Effector memory CD8-positive, alpha-beta T cell (primary cell): ENCODE measurements at regions not wholly inside any gene's neighbourhood (a gene's known extent, or its start where the extent isn't known, plus 50 kb on each side); places are given as distances from the start of the nearest gene placed in this dataset.
"Not testable (repeated sequence)": the region's sequence is repeated elsewhere in the genome, so short reads cannot be mapped to it uniquely, and the experiment has no call there.

Experiments
- ATAC-seq: fragments of 150-1000 bp; cut with Tn5 transposase; replicated peaks from 2 replicates; pipeline ENCODE4 v1.10.0; 2021; ENCODE audit warnings: mild to moderate bottlenecking, moderate library complexity
- DNase-seq, 3 experiments: peaks; one replicate each; pipeline ENCODE4 v3.0.0; 2021
- H3K27ac Mint-ChIP-seq, 2 donors: one replicate each; pipeline ENCODE4 v1.8.0; 2022; ENCODE audit warnings: mild to moderate bottlenecking in 2 of 2, mixed read lengths in 2 of 2, moderate library complexity in 2 of 2
- H3K27me3 Mint-ChIP-seq, 2 donors: one replicate each; pipeline ENCODE4 v1.8.0; 2022; ENCODE audit warnings: mixed read lengths in 2 of 2
- H3K36me3 Mint-ChIP-seq: one replicate; pipeline ENCODE4 v1.8.0; 2022; ENCODE audit warnings: mild to moderate bottlenecking, moderate library complexity, mixed read lengths; ENCODE audit not compliant: insufficient read depth
- H3K4me1 Mint-ChIP-seq, 2 donors: one replicate each; pipeline ENCODE4 v1.8.0; 2022; ENCODE audit warnings: low read depth in 2 of 2, mixed read lengths in 2 of 2
- H3K4me3 Mint-ChIP-seq, 2 donors: one replicate each; pipeline ENCODE4 v1.8.0; 2022; ENCODE audit warnings: mild to moderate bottlenecking in 2 of 2, mixed read lengths in 2 of 2, moderate library complexity in 2 of 2
- H3K9me3 Mint-ChIP-seq, 2 donors: one replicate each; pipeline ENCODE4 v1.8.0; 2022; ENCODE audit warnings: mixed read lengths in 2 of 2

DNA sequence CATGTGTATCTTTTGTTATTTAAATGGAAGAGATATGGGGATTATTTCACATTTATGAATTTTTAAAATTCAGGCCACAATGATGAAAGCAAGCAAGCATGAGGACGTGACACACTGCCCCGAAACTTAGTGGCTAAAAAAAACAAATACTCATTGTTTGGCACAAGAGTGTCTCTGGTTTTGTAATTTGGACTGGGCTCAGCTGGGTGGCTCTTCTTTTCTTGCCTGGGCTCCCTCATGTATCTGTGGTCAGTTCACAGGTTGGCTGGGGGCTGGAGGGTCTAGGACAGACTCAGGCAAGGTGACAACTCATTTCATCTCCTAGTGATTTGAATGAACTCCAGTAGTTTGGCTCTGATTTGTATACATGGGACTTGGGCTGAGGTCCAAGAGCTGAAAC lies 238.4 kb upstream of the PRKX start:
- Mint-ChIP-seq H3K9me3 (no peaks in the 10 kb centered on the region), H3K36me3 (no peaks in the 10 kb centered on the region), H3K27ac (no peak overlapping the region), H3K4me1 (no peaks in the 10 kb centered on the region), H3K4me3 (no peak overlapping the region), H3K27me3 (peaks cover 6 to 15% of the 10 kb centered on the region in 2 donors)
- ATAC-seq (no peak), DNase-seq (no peak)

DNA sequence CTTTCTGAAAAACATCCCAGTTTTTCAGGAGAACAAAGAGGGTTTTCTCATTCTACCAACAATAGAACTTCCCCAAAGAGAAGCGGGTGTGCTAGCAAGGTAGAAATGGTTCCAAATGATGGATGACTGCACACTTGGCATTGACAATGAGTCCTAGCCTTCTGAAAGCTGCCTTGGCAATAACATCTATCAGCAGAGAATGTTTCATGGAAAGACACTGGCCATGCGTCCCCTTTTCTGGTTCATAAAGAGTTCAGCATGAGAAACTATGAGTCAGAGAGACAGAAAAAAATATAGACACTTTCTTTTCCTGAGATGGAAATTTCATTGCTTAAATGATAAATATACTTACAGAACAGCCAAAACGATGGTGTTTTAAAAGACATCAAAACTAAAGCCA lies 236.9 kb upstream of the PRKX start:
- Mint-ChIP-seq H3K9me3 (no peaks in the 10 kb centered on the region), H3K27ac (no peak overlapping the region), H3K4me3 (no peak overlapping the region), H3K27me3 (peaks cover 6 to 15% of the 10 kb centered on the region in 2 donors), H3K36me3 (no peaks in the 10 kb centered on the region), H3K4me1 (no peaks in the 10 kb centered on the region)
- DNase-seq (no peak), ATAC-seq (no peak)

DNA sequence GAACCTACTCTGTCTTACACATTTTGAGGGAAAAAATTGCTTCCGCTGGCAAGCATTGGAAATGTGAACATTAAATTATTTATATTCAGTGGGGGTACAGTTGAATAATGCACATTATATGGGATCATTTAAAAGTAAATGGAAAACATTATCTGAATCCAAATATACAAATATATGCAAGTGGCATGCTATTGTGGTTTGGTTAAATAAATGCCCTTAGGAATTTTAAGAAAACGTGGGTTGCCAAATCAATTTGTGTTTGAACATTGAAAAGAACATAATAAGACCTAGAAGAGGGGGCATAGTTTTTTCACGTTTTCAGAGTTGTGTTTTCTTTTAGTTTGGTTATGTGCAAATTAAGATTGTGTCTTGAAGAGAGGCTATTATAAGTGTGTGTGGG lies 230.5 kb upstream of the PRKX start:
- Mint-ChIP-seq H3K4me3 (no peak overlapping the region), H3K36me3 (no peaks in the 10 kb centered on the region), H3K27ac (no peak overlapping the region), H3K27me3 (peaks cover 7 to 9% of the 10 kb centered on the region in 2 donors), H3K4me1 (peaks cover 0 to 2% of the 10 kb centered on the region in 2 donors), H3K9me3 (peaks cover 0 to 2% of the 10 kb centered on the region in 2 donors)
- DNase-seq (no peak), ATAC-seq (no peak)

DNA sequence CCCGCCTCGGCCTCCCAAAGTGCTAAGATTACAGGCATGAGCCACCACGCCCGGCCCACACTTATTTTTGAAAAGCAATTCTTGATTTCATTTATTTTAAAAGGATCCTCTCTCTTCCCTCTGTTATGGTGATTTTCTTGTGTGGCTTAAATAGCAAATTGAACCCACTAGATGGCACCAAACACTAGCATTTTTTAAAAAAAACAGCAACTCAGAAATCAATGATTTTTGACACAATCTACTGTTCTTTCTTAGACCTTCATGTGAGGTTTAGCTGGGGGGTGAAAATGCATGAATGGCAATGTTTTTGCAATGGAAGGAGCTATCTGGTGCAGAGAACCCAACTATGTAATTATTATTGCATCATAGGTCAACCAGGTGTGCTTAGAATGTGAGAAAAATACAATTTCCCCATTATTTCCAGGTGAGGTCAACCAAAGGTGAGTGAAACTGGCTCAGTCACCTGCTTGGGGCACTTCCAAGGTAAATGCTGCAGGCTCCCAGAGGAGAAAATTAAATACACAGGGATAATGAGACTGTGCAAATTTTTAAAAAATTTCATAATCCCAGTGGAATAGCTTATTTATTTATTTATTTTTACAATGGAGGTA lies 226.7 kb upstream of the PRKX start:
- Mint-ChIP-seq H3K4me3 (no peak overlapping the region), H3K27me3 (peaks cover 7 to 9% of the 10 kb centered on the region in 2 donors), H3K9me3 (peaks cover 0 to 2% of the 10 kb centered on the region in 2 donors), H3K36me3 (no peaks in the 10 kb centered on the region), H3K4me1 (peaks cover 0 to 2% of the 10 kb centered on the region in 2 donors), H3K27ac (no peak overlapping the region)
- DNase-seq = no peak
- no peak for ATAC-seq

DNA sequence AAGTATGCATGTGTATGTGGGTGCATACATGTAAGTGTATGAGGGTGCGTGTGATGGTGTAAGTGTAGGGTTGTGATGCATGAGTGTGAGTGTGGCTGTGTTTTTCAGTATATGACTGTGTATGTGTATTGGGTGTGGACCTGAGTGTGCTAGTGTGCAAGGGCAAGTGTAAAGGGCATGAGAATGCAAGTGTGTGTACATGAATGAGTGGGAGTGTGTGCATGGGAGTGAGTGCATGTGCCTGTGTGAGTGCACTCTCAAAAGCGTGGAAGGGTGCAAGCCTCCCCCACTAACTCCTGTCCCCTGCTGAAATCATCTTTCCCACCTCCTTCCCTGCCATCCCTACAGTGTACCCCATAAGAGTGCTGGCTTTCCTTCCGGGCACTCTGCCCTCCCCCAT lies 225.1 kb upstream of the PRKX start:
- Mint-ChIP-seq H3K4me1 (peaks cover 0 to 2% of the 10 kb centered on the region in 2 donors), H3K4me3 (no peak overlapping the region), H3K27ac (no peak overlapping the region), H3K27me3 (peaks cover 7 to 9% of the 10 kb centered on the region in 2 donors), H3K9me3 (peaks cover 0 to 2% of the 10 kb centered on the region in 2 donors), H3K36me3 (no peaks in the 10 kb centered on the region)
- DNase-seq (no peak), ATAC-seq (no peak)

DNA sequence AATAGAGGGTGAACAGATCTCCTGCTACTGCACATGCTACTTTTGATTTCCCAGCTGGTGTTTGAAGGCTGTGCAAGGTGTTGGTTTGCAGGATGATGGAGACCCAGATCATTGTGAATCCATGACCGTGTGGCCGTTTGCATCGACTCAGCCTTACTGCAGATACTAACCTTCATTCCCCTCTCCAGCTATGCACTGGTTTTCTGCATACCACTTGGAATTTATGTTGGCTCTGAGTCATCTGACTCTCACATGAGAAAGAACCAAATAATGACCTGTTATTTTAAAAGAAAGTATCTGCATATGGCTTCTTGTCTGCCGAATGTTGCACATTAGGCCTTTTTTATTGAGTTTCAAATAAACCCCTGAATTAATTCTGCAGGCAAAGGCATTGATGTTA lies 221.7 kb upstream of the PRKX start:
- H3K9me3 Mint-ChIP-seq, H3K4me1 Mint-ChIP-seq, ATAC-seq: not testable (repeated sequence)

DNA sequence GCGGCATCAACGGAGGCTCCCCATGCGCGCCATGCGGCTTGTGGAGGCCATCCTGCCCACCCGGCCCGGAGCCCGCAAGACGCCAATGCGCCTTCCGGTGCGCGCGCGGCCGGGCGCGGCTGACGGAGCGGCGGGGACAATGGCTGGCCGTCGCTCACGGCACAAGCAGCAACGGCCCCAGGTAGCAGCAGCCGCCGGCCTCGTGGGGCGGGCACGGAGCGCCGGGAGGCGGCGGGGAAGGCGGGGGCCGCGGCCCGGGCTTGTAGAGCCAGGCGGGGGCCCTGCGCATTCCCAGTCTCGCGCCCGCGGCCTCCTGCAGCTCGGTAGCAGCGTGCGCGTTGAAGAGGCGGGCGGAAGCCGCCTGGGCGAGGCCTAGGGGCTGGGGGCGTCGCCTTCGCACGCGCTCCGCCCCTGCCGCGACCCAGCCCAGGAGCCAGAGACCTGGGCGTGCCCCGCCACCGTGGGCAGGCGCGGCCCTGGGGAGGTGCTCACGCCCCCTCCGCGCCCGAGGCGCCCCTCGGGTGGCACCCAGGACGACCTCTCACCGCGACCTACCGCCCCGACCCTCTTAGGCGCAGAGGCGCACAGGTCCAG lies 207.1 kb upstream of the PRKX start:
- H3K36me3 Mint-ChIP-seq, H3K27ac Mint-ChIP-seq, DNase-seq, H3K4me3 Mint-ChIP-seq, H3K9me3 Mint-ChIP-seq, H3K4me1 Mint-ChIP-seq, H3K27me3 Mint-ChIP-seq: not testable (repeated sequence)
- peak; percentile 90 for ATAC-seq

More for the DNA sequence above, 221.7 kb upstream of the PRKX start:
- H3K27ac Mint-ChIP-seq, H3K27me3 Mint-ChIP-seq, H3K4me3 Mint-ChIP-seq, H3K36me3 Mint-ChIP-seq, DNase-seq: not testable (repeated sequence)

DNA sequence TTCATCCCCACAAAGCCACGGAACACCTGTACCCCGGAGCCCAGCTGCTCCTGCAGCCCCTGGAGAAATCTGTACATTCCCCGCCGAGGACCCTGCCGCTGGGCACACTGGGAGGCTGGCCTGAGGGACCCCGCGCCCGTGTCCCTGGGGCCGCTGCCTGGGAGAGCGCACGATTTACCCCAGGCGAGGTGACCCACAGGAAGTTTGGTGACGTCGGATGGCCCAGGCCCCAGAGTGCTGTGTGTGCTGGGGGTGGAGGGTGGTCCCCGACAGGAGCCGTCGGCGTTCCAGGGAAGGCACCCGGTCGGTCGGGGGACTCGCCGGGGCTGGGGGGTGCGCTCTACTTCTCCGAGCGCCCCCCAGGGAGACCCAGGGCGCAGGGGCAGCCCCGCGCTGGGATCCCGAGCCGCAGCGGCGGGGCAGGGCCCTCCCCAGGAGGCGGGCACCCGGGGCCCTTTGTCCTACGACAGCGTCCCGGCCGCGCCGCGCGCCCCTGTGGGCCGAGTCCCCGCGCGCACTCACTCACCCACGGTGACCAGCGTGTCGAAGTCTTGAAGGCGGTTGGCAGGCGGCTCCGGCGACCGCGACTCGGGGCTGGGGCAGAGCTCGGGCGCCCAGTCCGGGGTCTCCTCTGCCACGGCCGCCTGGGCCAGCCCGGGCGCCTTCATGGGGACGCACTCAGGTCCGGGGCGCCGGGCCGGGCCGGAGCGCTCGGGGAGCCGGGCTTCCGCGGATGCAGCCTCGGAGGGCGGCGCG lies 206.4 kb upstream of the PRKX start:
- DNase-seq, H3K27ac Mint-ChIP-seq, H3K27me3 Mint-ChIP-seq, H3K4me1 Mint-ChIP-seq, H3K9me3 Mint-ChIP-seq, H3K36me3 Mint-ChIP-seq, H3K4me3 Mint-ChIP-seq: not testable (repeated sequence)
- peak; percentile 30 for ATAC-seq

DNA sequence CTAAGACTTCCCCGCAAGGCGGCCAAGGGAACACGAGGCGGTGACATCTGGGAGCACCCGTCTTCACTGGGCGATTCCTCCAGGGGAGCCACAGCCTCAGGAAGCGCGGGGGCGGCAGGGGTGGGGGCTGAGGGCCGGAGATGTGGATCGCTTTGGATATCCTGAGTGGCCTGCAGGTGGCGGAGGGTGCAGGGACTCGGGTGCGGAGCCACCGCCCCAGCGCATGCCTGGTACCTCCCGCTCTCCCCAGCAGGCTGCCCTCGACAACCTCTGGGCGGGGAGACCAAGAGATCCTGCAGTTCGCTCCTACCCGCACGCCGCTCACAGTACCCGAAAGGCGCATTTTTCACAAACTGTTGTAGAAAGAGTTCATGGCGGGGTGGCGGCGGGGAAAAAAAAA lies 201.4 kb upstream of the PRKX start:
- ATAC-seq, DNase-seq, H3K4me1 Mint-ChIP-seq, H3K9me3 Mint-ChIP-seq, H3K27me3 Mint-ChIP-seq, H3K27ac Mint-ChIP-seq, H3K36me3 Mint-ChIP-seq, H3K4me3 Mint-ChIP-seq: not testable (repeated sequence)

DNA sequence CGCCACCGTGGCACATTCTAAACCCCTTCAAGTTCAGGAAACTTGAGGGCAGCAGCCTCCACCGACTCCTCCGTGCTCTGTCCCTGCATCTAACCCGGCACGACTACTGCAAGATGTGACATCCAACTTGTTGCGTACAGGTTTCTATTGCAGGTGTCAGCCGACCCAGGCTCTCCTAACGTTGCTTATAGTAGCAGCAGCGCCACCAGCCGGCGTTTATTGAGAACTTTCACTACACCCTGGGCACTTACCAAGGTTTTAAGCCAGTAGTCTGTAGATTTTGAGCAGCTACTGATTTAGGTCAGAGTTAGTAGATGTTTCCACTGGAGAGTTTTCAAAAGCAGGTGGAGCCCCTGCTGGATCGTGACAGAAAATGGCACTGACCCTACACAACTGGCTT lies 200.6 kb upstream of the PRKX start:
- ATAC-seq = peak; percentile 58
- H3K4me3 Mint-ChIP-seq, H3K36me3 Mint-ChIP-seq, DNase-seq, H3K9me3 Mint-ChIP-seq, H3K27ac Mint-ChIP-seq, H3K27me3 Mint-ChIP-seq, H3K4me1 Mint-ChIP-seq: not testable (repeated sequence)

DNA sequence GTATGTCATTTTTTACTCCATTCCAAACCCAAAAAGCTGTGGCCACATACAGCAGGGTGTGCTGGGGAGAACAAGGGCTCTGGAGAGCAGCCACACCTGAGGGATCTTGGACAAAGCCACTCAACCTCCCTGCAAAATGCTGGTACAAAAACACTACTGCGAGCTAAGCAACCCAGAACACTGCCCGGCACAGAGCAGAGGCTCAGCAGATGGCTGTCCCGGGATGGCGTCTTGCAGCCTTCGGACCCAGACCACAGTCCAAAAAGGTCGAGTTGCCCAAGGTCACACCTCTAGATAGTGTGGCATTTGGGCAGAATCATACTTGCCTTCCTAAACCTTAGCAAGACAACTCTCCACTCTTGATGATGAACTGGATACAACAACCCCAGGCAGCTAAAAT lies 197.6 kb upstream of the PRKX start:
- H3K27me3 Mint-ChIP-seq = not testable (repeated sequence)

DNA sequence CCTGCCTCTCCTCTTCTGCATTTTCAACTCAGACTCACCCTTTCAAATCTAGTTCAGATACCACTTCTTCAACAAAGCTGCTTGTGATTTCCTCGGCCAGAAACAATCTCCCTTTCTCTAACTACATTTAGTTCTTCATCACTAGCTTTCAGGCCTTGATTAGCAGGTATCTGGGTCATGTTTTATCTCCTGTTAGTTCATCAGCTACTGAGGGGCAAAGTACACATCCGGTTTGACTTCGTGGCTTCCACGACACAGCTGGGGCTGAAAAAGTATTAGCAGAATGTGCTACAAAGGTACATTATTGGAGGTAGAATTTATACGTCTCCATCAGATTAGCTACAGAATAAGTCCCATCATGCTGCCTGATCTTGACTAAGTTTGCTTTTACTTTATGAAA lies 197.2 kb upstream of the PRKX start:
- not testable (repeated sequence) for H3K27me3 Mint-ChIP-seq, H3K4me1 Mint-ChIP-seq, H3K9me3 Mint-ChIP-seq, H3K4me3 Mint-ChIP-seq, H3K36me3 Mint-ChIP-seq, H3K27ac Mint-ChIP-seq, DNase-seq
- peak; percentile 74 for ATAC-seq

More for the DNA sequence above, 197.6 kb upstream of the PRKX start:
- not testable (repeated sequence) for H3K9me3 Mint-ChIP-seq, H3K27ac Mint-ChIP-seq, H3K4me3 Mint-ChIP-seq, H3K36me3 Mint-ChIP-seq, DNase-seq, ATAC-seq, H3K4me1 Mint-ChIP-seq

DNA sequence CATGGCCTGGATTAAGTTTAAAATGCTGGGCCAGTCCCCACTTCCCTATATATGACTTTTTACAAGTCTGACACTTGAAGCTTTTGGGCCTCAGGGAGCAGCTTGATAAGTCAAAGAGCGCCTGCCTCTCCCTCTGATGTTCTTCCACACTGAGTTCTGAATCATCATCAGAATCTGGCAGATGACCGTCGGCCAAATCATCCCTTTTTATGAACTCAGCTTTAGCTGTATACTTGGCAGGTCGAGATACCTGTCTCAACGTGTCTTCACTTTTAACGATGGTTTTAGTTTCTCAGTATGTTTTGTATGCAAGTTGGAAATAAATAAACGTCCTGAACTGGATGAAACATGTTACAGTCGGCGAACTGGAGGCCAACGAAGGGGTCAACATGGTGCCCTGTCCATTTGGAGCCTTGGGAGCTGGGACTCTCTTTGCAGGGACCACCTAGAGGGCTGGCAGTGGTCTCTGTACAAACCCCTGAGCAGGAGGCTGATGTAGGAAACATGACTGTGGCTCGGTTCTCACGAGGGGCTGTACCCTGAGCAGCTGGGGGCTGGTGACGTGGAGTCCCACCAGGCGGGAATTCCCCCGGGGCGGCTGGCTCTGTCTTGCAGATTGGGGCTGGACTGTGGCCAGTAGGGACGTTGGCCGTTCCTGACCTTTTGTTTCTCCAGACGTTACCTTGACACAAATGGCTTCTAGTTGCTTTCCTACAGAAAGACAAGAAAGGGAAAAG lies 192.2 kb upstream of the PRKX start:
- not testable (repeated sequence) for H3K9me3 Mint-ChIP-seq, H3K4me3 Mint-ChIP-seq, H3K27ac Mint-ChIP-seq, DNase-seq, H3K36me3 Mint-ChIP-seq, H3K27me3 Mint-ChIP-seq, H3K4me1 Mint-ChIP-seq
- peak; percentile 33 for ATAC-seq
